B cell (primary cell): ENCODE measurements at regions not wholly inside any gene's neighbourhood (a gene's known extent, or its start where the extent isn't known, plus 50 kb on each side); places are given as distances from the start of the nearest gene placed in this dataset.

Source experiments
- ATAC-seq: fragments of 200-7000 bp; cut with Tn5 transposase; one replicate; pipeline ENCODE4 v1.10.0; 2021; ENCODE audit warnings: low read depth, mild to moderate bottlenecking, moderate number of reproducible peaks, moderate library complexity
- CTCF ChIA-PET: fragments of 350-600 bp; sonication (Branson Sonifier 250); formaldehyde crosslinking; loops from one replicate; lab custom pipeline; 2021; ENCODE audit warnings: antibody characterized with exemption, inconsistent platforms; lab: Charles Lee
- POLR2A ChIA-PET: fragments of 350-600 bp; sonication (Branson Sonifier 250); formaldehyde crosslinking; loops from one replicate; lab custom pipeline; 2021; ENCODE audit warnings: antibody characterized with exemption; lab: Charles Lee
- DNase-seq: peaks from one replicate; pipeline ENCODE4 v3.0.0; 2013
- H2AFZ ChIP-seq: 2 replicates; pipeline ENCODE4 v1.6.1; 2012; ENCODE audit warnings: mild to moderate bottlenecking, low read depth, low read length; ENCODE audit not compliant: insufficient read depth, poor library complexity, severe bottlenecking
- H3K27ac ChIP-seq, 2 donors: 1 replicate in 1 of 2; 2 replicates in 1 of 2; pipeline ENCODE4 v1.5.1; 2012 to 2013; ENCODE audit warnings: low read length in 2 of 2, mild to moderate bottlenecking in 2 of 2, moderate library complexity in 1 of 2
- H3K27me3 ChIP-seq, 4 experiments: fragments of 200-600 bp in 1 of 4; sonication (generic) in 1 of 4; replicated peaks in 1 of 4; 1 replicate in 2 of 4; 2 replicates in 2 of 4; pipeline versions ENCODE4 v1.6.1 to v1.7.0; 2013 to 2016; ENCODE audit warnings: low read length in 3 of 4, mild to moderate bottlenecking in 2 of 4, mixed read lengths in 1 of 4, moderate library complexity in 1 of 4; ENCODE audit not compliant: insufficient read depth in 4 of 4, control insufficient read depth in 3 of 4; ENCODE audit errors: control extremely low read depth in 1 of 4
- H3K36me3 ChIP-seq, 2 experiments: replicated peaks in 1 of 2; 1 replicate in 1 of 2; 2 replicates in 1 of 2; pipeline versions ENCODE4 v1.6.1 to v1.7.1; 2013; ENCODE audit warnings: low read length in 1 of 2; ENCODE audit not compliant: insufficient read depth in 2 of 2, control insufficient read depth in 1 of 2; ENCODE audit errors: control extremely low read depth in 1 of 2, extremely low read depth in 1 of 2
- H3K4me1 ChIP-seq, 2 donors: fragments of 200-600 bp in 1 of 2; sonication (generic) in 1 of 2; 1 replicate in 1 of 2; 2 replicates in 1 of 2; pipeline versions ENCODE4 v1.5.1 to v1.6.1; 2013 to 2017; ENCODE audit warnings: low read length in 2 of 2; ENCODE audit not compliant: control insufficient read depth in 2 of 2, insufficient read depth in 2 of 2
- H3K4me2 ChIP-seq: replicated peaks from 2 replicates; pipeline ENCODE3; 2012; ENCODE audit warnings: mild to moderate bottlenecking, low read depth, low read length; ENCODE audit not compliant: poor library complexity, severe bottlenecking
- H3K4me3 ChIP-seq, 5 experiments: fragments of 200-600 bp in 1 of 5; sonication (generic) in 1 of 5; 1 replicate in 3 of 5; 2 replicates in 2 of 5; pipeline versions ENCODE4 v1.5.1 to v1.7.0; 2011 to 2016; ENCODE audit warnings: low read length in 4 of 5, mild to moderate bottlenecking in 4 of 5, low read depth in 2 of 5, control low read depth in 1 of 5, moderate library complexity in 1 of 5; ENCODE audit not compliant: insufficient read depth in 1 of 5; ENCODE audit errors: control extremely low read depth in 1 of 5, extremely low read depth in 1 of 5
- H3K79me2 ChIP-seq: fragments of 200-600 bp; sonication (generic); one replicate; pipeline ENCODE4 v1.6.0; 2016; ENCODE audit warnings: low read length; ENCODE audit not compliant: control insufficient read depth, insufficient read depth
- H3K9ac ChIP-seq: fragments of 200-600 bp; sonication (generic); 2 replicates; pipeline ENCODE4 v1.6.1; 2017; ENCODE audit warnings: mild to moderate bottlenecking, low read length, moderate library complexity
- H3K9me3 ChIP-seq, 3 donors: one replicate each; pipeline versions ENCODE4 v1.6.1 to v1.7.1; 2013; ENCODE audit warnings: low read length in 2 of 3; ENCODE audit not compliant: control insufficient read depth in 2 of 3, insufficient read depth in 1 of 3; ENCODE audit errors: control extremely low read depth in 1 of 3
- H4K20me1 ChIP-seq: 2 replicates; pipeline ENCODE4 v1.6.0; 2012; ENCODE audit warnings: mild to moderate bottlenecking, low read length; ENCODE audit not compliant: insufficient read depth, control insufficient read depth, poor library complexity, severe bottlenecking
- H3K27ac Mint-ChIP-seq: one replicate; pipeline ENCODE4 v1.8.0; 2021; ENCODE audit warnings: mixed read lengths
- H3K27me3 Mint-ChIP-seq: one replicate; pipeline ENCODE4 v1.8.0; 2021; ENCODE audit warnings: mixed read lengths
- H3K4me1 Mint-ChIP-seq: one replicate; pipeline ENCODE4 v1.8.0; 2021; ENCODE audit warnings: mixed read lengths
- H3K4me3 Mint-ChIP-seq: one replicate; pipeline ENCODE4 v1.8.0; 2021; ENCODE audit warnings: mixed read lengths
- H3K9me3 Mint-ChIP-seq: one replicate; pipeline ENCODE4 v1.8.0; 2022; ENCODE audit warnings: mixed read lengths; ENCODE audit not compliant: insufficient read depth
- CTCF ChIP-seq: fragments of 200-600 bp; IDR thresholded peaks from one replicate; pipeline ENCODE4 v1.8.0; 2022; ENCODE audit warnings: antibody characterized with exemption, mild to moderate bottlenecking
- EZH2 ChIP-seq: IDR thresholded peaks from 2 replicates; pipeline ENCODE4 v1.6.1; 2012; ENCODE audit warnings: borderline replicate concordance, low read depth, mild to moderate bottlenecking, moderate library complexity, low read length; ENCODE audit not compliant: insufficient read depth, poor library complexity, severe bottlenecking
- WGBS: methylation state at CpG from one replicate; pipeline ENCODE4 v1.1.5; 2013; ENCODE audit warnings: missing lambda C conversion rate; ENCODE audit not compliant: insufficient coverage; 5-methylcytosine and 5-hydroxymethylcytosine counted together
- intact Hi-C: fragments of 100-400 bp; cut with micrococcal nuclease; formaldehyde crosslinking; loops from one replicate; pipeline ENCODE4 v1.10.0; 2022

- H3K4me1 Mint-ChIP-seq, result no peaks in the 10 kb centered on the region
- WGBS, result 92% methylated on average over 2 of the region's 2 CpGs
- peaks cover 6% of the 10 kb centered on the region for H3K9me3 Mint-ChIP-seq
- DNase-seq (no peak), ATAC-seq (no peak)
- Histone ChIP-seq H3K4me2 (no peak overlapping the region), H3K9me3 (peaks cover 0 to 7% (median 0%) of the 10 kb centered on the region in 3 donors), H3K4me1 (no peaks in the 10 kb centered on the region), H3K79me2 (no peaks in the 10 kb centered on the region), H3K9ac (no peak overlapping the region), H4K20me1 (no peaks in the 10 kb centered on the region), H3K27ac (no peak overlapping the region), H3K36me3 (no peaks in the 10 kb centered on the region), H2AFZ (no peak overlapping the region), H3K4me3 (no peak overlapping the region), H3K27me3 (no peaks in the 10 kb centered on the region)
- TF ChIP-seq EZH2 (no peak), CTCF (no peak)
- H3K4me3 Mint-ChIP-seq, result no peak overlapping the region
- CTCF ChIA-PET, result no interaction called here
- no peaks in the 10 kb centered on the region for H3K27me3 Mint-ChIP-seq
- no peak overlapping the region for H3K27ac Mint-ChIP-seq
- POLR2A ChIA-PET, result no interaction called here
- intact Hi-C loops, result no loop called here
Measured at GRCh38 chr6:67506352-67506751, 1128.7 kb upstream of the ADGRB3 start.

GRCh38 chr6:67501755-67502154 is 1133.3 kb upstream of the ADGRB3 start:
- H3K27ac Mint-ChIP-seq, result no peak overlapping the region
- no peaks in the 10 kb centered on the region for H3K79me2 ChIP-seq
- TF ChIP-seq CTCF (no peak), EZH2 (no peak)
- DNase-seq (no peak), ATAC-seq (no peak)
- POLR2A ChIA-PET, result no interaction called here
- H3K4me1 ChIP-seq, result no peaks in the 10 kb centered on the region
- CTCF ChIA-PET, result no interaction called here
- H3K27ac ChIP-seq, result no peak overlapping the region
- H3K4me2 ChIP-seq, result no peak overlapping the region
- H3K36me3 ChIP-seq, result no peaks in the 10 kb centered on the region
- no peaks in the 10 kb centered on the region for H4K20me1 ChIP-seq
- H3K9me3 ChIP-seq, result peaks cover 0 to 7% (median 0%) of the 10 kb centered on the region in 3 donors
- H3K27me3 Mint-ChIP-seq, result no peaks in the 10 kb centered on the region
- no peak overlapping the region for H3K4me3 Mint-ChIP-seq
- WGBS, result 38% methylated on average over 3 of the region's 5 CpGs
- H3K4me3 ChIP-seq, result no peak overlapping the region
- peaks cover 3% of the 10 kb centered on the region for H3K9me3 Mint-ChIP-seq
- intact Hi-C loops, result no loop called here
- no peak overlapping the region for H2AFZ ChIP-seq
- H3K9ac ChIP-seq, result no peak overlapping the region
- H3K4me1 Mint-ChIP-seq, result no peaks in the 10 kb centered on the region
- no peaks in the 10 kb centered on the region for H3K27me3 ChIP-seq
